NCI-H748 (cell line): ENCODE measurements at regions not wholly inside any gene's neighbourhood (a gene's known extent, or its start where the extent isn't known, plus 50 kb on each side); places are given as distances from the start of the nearest gene placed in this dataset.
"Not testable (repeated sequence)": the region's sequence is repeated elsewhere in the genome, so short reads cannot be mapped to it uniquely, and the experiment has no call there.

Source experiments
- DNase-seq: peaks from one replicate; lab custom pipeline; 2025; ENCODE audit not compliant: unreplicated experiment; lab: John Stamatoyannopoulos, UW

GRCh38 chr1:65527190-65527589 is 106.7 kb downstream of the LEPR start:
- no peak for DNase-seq

DNA sequence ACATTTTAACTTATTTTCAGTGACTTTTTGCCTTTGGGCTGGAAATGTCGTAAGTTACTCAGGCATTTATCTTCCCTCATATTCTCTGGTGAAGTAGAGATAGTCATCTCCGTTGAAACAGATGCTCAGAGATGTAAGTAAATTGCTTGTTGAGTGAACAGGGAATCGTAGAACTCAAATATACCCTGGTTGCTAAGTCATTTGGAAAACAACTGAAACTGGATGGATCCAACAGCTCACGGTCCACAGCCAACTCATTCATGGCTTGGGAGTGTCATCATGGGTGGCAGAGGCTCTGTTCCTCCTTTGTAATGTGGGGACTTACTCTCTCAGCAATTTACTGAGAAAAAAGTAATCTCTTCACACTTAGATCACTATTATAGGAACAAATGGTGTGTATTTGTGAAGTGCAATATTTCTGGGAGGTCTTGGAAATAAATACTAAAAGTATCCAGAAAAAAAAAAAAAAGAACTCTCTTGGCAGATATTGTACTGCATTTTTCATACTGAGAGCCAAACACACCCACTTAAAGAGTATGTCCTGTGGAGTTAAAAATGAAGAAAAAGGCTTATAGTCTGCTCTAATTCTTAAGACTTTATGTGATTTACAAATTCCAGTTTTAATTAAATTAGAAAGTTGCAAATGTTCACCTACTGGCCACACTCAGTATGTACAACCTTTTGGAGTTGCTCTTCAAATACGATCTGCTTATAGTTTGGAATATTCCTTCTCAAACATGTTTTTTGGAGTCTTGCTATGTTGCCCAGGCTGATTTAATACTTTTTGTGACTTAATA is 107.4 kb downstream of the LEPR start:
- DNase-seq, result no peak

- no peak for DNase-seq
Measured at GRCh38 chr1:65531972-65532570, 111.6 kb downstream of the LEPR start.

- DNase-seq, result no peak
Measured at GRCh38 chr1:65535981-65536380, 115.5 kb downstream of the LEPR start.

- no peak for DNase-seq
Measured at GRCh38 chr1:65538086-65538485, 117.6 kb downstream of the LEPR start.

- no peak for DNase-seq
Measured at GRCh38 chr1:65538664-65539063, 118.2 kb downstream of the LEPR start.

DNA sequence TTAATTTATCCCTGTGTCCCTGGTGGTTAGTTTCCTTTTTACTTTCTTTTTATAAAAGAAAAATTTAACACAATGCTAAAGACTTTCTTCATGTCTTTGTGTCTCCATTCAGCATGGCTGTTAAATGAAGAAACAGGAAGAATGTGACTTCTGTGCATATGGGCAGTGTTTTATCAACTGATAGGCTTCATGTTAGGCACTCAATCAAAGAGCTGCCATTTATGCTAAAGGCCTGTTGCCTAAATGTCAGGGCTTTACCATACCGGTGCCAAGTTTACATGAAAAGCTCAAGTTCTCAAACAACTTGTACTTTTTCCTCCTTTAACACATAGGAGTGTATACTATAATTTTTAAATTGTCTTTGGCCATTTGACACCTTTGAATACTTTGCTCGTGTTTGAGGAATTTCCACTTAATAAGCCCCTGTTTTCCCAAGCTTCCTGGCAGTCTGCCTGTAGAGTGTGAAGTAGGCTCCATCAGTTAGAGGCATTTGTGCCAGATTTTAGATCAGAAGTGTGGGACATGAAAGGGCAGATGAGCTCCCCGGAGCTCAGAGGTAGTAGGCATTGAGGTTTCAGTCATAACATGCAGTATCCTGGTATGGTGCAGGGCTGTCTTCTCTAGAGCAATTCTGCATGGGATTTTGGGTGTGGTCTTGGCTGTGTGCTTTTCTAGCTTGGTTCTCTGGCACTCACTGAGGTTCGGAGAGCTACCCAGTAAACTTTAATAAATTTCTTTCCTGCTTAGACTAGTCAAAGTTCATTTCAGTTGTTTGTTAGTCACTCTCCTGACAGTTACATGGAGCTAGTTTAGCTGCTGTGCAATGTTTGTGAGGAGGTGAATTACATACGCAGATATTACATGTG is 119.0 kb downstream of the LEPR start:
- no peak for DNase-seq

- DNase-seq, result no peak
Measured at GRCh38 chr1:65541161-65541560, 120.7 kb downstream of the LEPR start.

DNA sequence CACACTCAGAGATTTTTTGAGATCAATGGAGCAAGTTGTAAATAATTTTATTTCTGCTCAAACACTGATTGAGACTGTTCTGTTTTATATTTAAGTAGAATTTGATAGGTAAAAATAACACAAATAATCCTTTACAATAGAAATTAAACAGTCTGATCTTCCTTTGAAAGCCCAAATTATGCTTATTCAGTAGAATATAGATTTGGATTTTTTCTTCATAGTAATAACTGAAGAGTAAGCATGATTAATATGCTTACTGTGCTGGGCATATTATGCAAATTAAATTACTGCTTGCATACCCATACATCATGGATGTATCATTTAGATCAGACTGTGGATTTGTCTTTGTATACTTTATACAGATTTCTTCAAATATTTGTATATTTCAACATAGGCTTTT is 121.4 kb downstream of the LEPR start:
- DNase-seq, result no peak

- DNase-seq, result not testable (repeated sequence)
Measured at GRCh38 chr1:65542592-65542991, 122.1 kb downstream of the LEPR start.

- peak; percentile 31 for DNase-seq
Measured at GRCh38 chr1:65550306-65551010, 130.0 kb downstream of the LEPR start.

DNA sequence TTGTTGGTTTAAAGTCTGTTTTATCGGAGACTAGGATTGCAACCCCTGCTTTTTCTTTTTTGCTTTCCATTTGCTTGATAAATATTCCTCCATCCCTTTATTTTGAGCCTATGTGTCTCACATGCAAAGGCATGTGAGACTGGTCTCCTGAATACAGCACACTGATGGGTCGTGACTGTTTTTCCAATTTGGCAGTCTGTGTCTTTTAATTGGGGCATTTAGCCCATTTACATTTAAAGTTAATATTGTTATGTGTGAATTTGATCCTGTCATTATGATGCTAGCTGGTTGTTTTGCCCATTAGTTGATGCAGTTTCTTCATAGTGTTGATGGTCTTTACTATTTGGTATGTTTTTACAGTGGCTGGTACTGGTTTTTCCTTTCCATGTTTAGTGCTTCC is 132.0 kb downstream of the LEPR start:
- DNase-seq, result not testable (repeated sequence)

DNA sequence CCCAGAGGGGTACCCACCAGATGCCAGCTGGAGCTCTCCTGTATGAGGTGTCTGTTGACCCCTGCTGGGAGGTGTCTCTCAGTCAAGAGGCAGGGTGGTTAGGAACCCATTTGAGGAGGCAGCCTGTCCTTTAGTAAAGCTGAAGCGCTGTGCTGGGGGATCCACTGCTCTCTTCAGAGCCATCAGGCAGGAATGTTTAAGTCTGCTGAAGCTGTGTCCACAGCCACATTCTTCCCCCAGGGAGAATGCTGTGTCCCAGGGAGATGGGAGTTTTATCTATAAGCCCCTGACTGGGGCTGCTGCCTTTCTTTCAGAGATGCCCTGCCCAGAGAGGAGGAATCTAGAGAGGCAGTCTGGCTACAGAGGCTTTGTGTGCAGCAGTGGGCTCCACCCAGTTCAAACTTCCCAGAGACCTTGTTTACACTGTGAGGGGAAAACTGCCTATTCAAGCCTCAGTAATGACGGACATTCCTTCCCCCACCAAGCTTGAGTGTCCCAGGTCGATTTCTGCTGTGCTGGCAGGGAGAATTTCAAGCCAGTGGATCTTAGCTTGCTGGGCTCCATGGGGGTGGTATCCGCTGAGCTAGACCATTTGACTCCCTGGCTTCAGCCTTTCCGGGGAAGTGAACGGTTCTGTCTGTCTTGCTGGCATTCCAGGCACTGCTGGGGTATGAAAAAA is 133.8 kb downstream of the LEPR start:
- peak; percentile 17 for DNase-seq

DNA sequence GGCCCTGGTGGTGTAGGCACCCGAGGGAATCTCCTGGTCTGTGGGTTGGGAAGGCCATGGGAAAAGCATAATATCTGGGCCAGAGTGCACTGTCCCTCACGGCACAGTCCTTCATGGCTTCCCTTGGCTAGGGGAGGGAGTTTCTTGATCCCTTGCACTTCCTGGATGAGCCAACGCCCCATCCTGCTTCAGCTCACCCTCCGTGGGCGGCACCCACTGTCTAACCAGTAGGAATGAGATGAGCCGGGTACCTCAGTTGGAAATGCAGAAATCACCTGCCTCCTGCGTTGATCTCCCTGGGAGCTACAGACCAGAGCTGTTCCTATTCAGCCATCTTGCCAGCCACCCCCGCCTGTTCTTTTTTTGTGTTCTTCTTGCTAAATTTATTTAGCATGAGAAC is 134.4 kb downstream of the LEPR start:
- DNase-seq, result no peak

DNA sequence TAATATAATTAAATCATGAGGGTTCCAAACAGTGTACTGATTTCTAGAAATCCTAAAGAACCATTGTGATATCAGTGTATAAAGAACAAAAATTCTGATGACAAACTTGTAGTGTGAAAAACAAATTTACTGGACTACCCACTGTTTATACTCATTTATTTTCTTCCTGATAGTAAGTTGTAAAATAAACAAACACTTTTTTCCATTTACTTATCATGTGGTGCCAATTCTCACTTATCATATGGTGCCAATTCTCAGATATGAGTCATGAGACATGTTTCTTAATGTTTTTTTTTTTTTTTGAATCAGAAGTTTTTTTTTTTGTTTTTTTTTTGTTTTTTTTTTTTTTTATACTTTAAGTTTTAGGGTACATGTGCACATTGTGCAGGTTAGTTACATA is 137.7 kb downstream of the LEPR start:
- DNase-seq, result no peak

- no peak for DNase-seq
Measured at GRCh38 chr1:65564493-65564892, 144.0 kb downstream of the LEPR start.

DNA sequence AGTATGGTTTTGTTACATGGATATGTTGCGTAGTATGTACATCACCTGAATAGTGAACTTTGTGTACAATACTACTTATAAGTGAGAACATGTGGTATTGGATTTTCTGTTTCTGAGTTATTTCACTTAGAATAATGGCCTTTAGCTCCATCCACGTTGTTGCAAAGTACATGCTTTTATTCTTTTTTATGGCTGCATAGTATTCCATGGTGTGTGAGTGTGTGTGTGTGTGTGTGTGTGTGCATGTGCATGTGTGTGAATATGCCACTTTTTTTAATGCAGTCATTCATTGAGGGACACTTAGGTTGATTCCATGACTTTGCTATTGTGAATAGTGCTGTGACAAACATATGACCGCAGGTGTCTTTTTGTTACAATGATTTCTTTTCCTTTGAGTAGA is 147.8 kb downstream of the LEPR start:
- DNase-seq, result no peak

DNA sequence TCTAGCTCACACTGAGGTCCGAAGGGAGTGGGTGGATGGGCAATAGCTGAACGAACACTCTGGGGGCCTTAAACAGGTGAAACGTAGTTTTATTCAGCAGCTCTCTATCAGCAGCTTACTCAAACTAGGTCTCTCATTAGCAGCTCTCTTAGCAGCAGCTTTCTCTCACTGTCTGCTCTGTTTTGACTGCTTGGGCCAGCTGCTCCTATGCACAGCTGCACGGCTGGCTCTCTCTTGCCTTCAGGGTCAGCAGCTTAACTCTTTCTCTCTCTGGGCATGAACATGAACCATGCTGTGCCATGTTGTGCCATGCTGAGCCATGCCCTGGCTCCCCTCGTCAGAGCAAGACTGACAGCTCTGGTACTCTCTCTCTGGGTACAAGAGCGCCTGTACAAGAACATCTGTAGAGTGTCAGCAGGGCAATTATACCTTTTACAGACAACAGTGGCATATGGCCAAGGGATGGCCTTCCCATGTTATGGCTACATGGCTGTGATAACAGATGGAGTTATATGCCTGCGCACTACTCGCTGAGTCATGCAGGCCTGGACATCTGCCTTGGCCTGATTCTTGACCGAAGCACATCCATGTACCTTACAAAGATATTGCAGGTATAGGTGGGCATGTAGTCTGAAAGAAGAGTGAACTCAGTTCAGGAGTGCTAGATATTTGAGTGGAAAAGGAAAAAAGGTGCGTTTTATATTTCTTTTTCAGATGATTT is 152.4 kb downstream of the LEPR start:
- DNase-seq, result no peak

DNA sequence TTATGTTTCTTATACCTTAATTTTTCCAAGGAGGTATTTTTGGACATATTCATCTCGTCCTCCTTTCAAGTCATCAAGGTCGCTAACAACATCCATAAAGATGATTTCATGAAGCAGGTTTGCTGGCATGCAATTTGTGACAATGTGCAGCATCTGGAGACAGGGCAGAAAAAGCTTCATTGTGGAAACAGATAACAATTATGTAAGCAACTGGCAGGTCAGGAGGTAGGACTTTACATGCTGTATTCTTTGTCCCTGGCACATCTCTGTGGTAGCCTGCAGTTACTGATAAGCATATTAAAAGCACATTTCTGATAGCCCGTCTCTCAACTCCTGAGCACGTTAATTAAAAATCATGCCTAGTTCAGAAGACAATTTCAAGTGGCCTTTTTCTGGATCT is 156.8 kb downstream of the LEPR start:
- DNase-seq, result no peak

- DNase-seq, result not testable (repeated sequence)
Measured at GRCh38 chr1:65577982-65578381, 157.5 kb downstream of the LEPR start.
